ENCODE measurements at regions not wholly inside any gene's neighbourhood (a gene's known extent, or its start where the extent isn't known, plus 50 kb on each side); places are given as distances from the start of the nearest gene placed in this dataset.

GRCh38 chr7:128145191-128145590 is 95.9 kb upstream of the LEP start:
- Histone ChIP-seq H3K4me1 (ENCODE audit: control insufficient read depth, insufficient read depth, low read length) (no peaks in the 10 kb centered on the region), H3K9me3 (ENCODE audit: control insufficient read depth, low read length) (no peaks in the 10 kb centered on the region), H3K36me3 (ENCODE audit: control insufficient read depth, insufficient read depth, low read length) (no peaks in the 10 kb centered on the region), H3K27ac (ENCODE audit: insufficient read depth, low read depth, low read length, poor library complexity, severe bottlenecking) (no peak overlapping the region), H3K4me3 (ENCODE audit: insufficient read depth, low read depth, low read length) (no peak overlapping the region), H3K27me3 (ENCODE audit: control insufficient read depth, insufficient read depth, low read length, poor library complexity, severe bottlenecking) (peaks cover 3% of the 10 kb centered on the region)
- WGBS, 2 experiments, result 90 to 92% methylated on average over 2 of the region's 2 CpGs

DNA sequence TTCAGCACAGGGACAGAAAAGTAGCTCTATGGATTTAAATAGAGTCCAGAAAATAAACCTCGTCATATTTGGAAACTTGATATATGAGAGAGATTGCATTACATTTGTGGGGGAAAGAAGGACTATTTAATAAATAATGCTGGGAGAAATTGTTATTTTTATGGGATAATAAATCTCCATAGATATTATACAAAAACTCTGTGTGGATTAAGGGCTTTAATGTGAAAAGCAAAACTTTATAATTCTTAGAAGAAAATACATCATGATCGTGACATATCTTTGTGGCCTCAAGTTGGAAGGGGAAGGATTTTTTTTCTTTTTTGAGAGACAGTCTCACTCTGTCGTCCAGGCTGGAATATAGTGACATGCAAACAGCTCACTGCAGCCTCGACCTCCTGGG is 95.0 kb upstream of the LEP start:
- peaks cover 10% of the 10 kb centered on the region for H3K27me3 ChIP-seq (ENCODE audit: control insufficient read depth, insufficient read depth, low read length, poor library complexity, severe bottlenecking)
- WGBS, 2 experiments, result 77 to 83% methylated on average over 4 of the region's 4 CpGs
- no peak overlapping the region for H3K27ac ChIP-seq (ENCODE audit: insufficient read depth, low read depth, low read length, poor library complexity, severe bottlenecking)
- no peaks in the 10 kb centered on the region for H3K9me3 ChIP-seq (ENCODE audit: control insufficient read depth, low read length)
- H3K4me3 ChIP-seq (ENCODE audit: insufficient read depth, low read depth, low read length), result no peak overlapping the region
- H3K4me1 ChIP-seq (ENCODE audit: control insufficient read depth, insufficient read depth, low read length), result no peaks in the 10 kb centered on the region
- H3K36me3 ChIP-seq (ENCODE audit: control insufficient read depth, insufficient read depth, low read length), result no peaks in the 10 kb centered on the region

DNA sequence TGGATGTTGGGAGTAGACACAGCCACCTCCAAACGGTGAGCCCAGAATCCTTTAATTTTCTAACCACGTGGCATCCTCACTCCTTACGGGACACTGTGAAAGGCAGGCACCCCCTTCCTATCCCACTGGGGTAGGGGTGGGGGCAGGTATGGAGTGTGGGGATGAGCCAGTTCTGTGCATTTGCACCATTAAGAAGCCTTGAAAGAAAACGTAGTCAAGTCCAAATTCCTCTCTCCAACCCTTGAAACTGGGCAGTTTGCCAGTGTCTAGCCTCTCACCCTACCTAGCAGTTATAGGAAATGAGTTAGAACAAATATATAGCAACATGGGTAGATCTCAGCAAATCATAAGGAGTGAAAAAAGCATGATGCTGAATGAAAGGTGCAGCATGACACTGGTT is 92.4 kb upstream of the LEP start:
- peaks cover 17% of the 10 kb centered on the region for H3K27me3 ChIP-seq (ENCODE audit: control insufficient read depth, insufficient read depth, low read length, poor library complexity, severe bottlenecking)
- 85% methylated on average over 3 to 4 of the region's 4 CpGs for WGBS, 2 experiments
- H3K36me3 ChIP-seq (ENCODE audit: control insufficient read depth, insufficient read depth, low read length), result no peaks in the 10 kb centered on the region
- no peaks in the 10 kb centered on the region for H3K9me3 ChIP-seq (ENCODE audit: control insufficient read depth, low read length)
- no peak overlapping the region for H3K4me3 ChIP-seq (ENCODE audit: insufficient read depth, low read depth, low read length)
- H3K27ac ChIP-seq (ENCODE audit: insufficient read depth, low read depth, low read length, poor library complexity, severe bottlenecking), result no peak overlapping the region
- H3K4me1 ChIP-seq (ENCODE audit: control insufficient read depth, insufficient read depth, low read length), result no peaks in the 10 kb centered on the region

DNA sequence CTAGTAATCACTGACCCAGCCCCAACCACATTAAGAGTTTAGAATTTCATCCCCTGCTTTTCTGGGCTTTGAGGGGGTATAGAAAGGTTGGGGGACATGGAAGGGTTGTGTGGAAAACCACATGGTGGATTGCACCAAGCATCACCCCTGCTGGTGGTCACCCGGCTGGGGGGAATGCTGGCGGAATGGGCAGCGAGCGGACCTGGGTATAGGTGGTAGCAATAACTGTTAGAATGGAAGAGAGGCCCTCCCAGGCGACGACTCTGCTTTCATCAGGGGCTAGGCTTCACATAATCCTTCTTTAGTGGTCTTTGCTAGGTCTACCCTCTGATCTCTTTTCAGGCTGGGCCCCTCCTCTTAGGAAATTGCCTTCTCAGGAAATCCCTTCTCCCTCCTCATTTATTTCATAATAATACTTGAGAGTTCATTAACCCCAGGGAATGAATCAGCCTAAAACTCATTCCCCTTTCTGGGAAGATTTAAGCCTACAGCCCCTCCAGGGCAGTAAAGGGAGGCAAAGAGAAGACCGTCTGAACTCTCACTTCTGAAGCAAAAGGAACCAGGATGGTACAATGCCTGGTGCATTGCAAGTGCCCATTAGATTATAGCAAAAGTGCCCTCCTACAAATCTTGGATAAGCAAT is 90.7 kb upstream of the LEP start:
- Histone ChIP-seq H3K27me3 (ENCODE audit: control insufficient read depth, insufficient read depth, low read length, poor library complexity, severe bottlenecking) (peaks cover 17% of the 10 kb centered on the region), H3K36me3 (ENCODE audit: control insufficient read depth, insufficient read depth, low read length) (no peaks in the 10 kb centered on the region), H3K27ac (ENCODE audit: insufficient read depth, low read depth, low read length, poor library complexity, severe bottlenecking) (no peak overlapping the region), H3K4me1 (ENCODE audit: control insufficient read depth, insufficient read depth, low read length) (peaks cover 8% of the 10 kb centered on the region), H3K9me3 (ENCODE audit: control insufficient read depth, low read length) (no peaks in the 10 kb centered on the region), H3K4me3 (ENCODE audit: insufficient read depth, low read depth, low read length) (no peak overlapping the region)
- WGBS, 2 experiments, result 87 to 90% methylated on average over 7 of the region's 7 CpGs

DNA sequence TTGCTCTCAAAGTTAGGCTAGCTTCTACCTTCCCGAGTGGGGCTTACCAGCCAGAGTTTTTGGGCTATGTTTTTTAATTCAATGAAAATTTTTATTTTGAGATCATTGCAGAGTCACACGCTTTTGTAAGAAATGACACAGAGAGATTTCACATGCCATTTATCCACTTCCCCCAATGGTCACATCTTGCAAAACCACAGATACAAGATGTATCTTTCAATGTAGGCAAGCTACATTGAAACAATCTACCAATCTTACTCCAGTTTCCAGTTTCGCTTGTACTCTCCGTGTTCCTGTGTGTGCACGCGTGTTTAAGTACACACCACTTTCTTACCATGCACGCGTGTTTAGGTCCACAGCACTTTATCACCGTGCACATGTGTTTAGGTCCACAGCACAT is 89.4 kb upstream of the LEP start:
- H3K27ac ChIP-seq (ENCODE audit: insufficient read depth, low read depth, low read length, poor library complexity, severe bottlenecking), result no peak overlapping the region
- peaks cover 11% of the 10 kb centered on the region for H3K4me1 ChIP-seq (ENCODE audit: control insufficient read depth, insufficient read depth, low read length)
- H3K4me3 ChIP-seq (ENCODE audit: insufficient read depth, low read depth, low read length), result no peak overlapping the region
- WGBS, 2 experiments, result 96 to 97% methylated on average over 9 of the region's 9 CpGs
- H3K9me3 ChIP-seq (ENCODE audit: control insufficient read depth, low read length), result no peaks in the 10 kb centered on the region
- H3K27me3 ChIP-seq (ENCODE audit: control insufficient read depth, insufficient read depth, low read length, poor library complexity, severe bottlenecking), result peaks cover 17% of the 10 kb centered on the region
- H3K36me3 ChIP-seq (ENCODE audit: control insufficient read depth, insufficient read depth, low read length), result no peaks in the 10 kb centered on the region

- Histone ChIP-seq H3K9me3 (ENCODE audit: control insufficient read depth, low read length) (no peaks in the 10 kb centered on the region), H3K27ac (ENCODE audit: insufficient read depth, low read depth, low read length, poor library complexity, severe bottlenecking) (no peak overlapping the region), H3K4me1 (ENCODE audit: control insufficient read depth, insufficient read depth, low read length) (peaks cover 11% of the 10 kb centered on the region), H3K4me3 (ENCODE audit: insufficient read depth, low read depth, low read length) (no peak overlapping the region), H3K36me3 (ENCODE audit: control insufficient read depth, insufficient read depth, low read length) (no peaks in the 10 kb centered on the region), H3K27me3 (ENCODE audit: control insufficient read depth, insufficient read depth, low read length, poor library complexity, severe bottlenecking) (peaks cover 17% of the 10 kb centered on the region)
- 91 to 95% methylated on average over 5 to 6 of the region's 6 CpGs for WGBS, 2 experiments
These were observed 88.4 kb upstream of the LEP start for GRCh38 chr7:128152721-128153120.

GRCh38 chr7:128153436-128153835 is 87.6 kb upstream of the LEP start:
- H3K4me1 ChIP-seq (ENCODE audit: control insufficient read depth, insufficient read depth, low read length), result peaks cover 11% of the 10 kb centered on the region
- no peaks in the 10 kb centered on the region for H3K36me3 ChIP-seq (ENCODE audit: control insufficient read depth, insufficient read depth, low read length)
- H3K27ac ChIP-seq (ENCODE audit: insufficient read depth, low read depth, low read length, poor library complexity, severe bottlenecking), result no peak overlapping the region
- H3K4me3 ChIP-seq (ENCODE audit: insufficient read depth, low read depth, low read length), result no peak overlapping the region
- WGBS, 2 experiments, result 91 to 93% methylated on average over 6 of the region's 6 CpGs
- peaks cover 17% of the 10 kb centered on the region for H3K27me3 ChIP-seq (ENCODE audit: control insufficient read depth, insufficient read depth, low read length, poor library complexity, severe bottlenecking)
- no peaks in the 10 kb centered on the region for H3K9me3 ChIP-seq (ENCODE audit: control insufficient read depth, low read length)

GRCh38 chr7:128154504-128154903 is 86.6 kb upstream of the LEP start:
- H3K4me1 ChIP-seq (ENCODE audit: control insufficient read depth, insufficient read depth, low read length), result peaks cover 11% of the 10 kb centered on the region
- no peak overlapping the region for H3K4me3 ChIP-seq (ENCODE audit: insufficient read depth, low read depth, low read length)
- H3K27ac ChIP-seq (ENCODE audit: insufficient read depth, low read depth, low read length, poor library complexity, severe bottlenecking), result no peak overlapping the region
- H3K27me3 ChIP-seq (ENCODE audit: control insufficient read depth, insufficient read depth, low read length, poor library complexity, severe bottlenecking), result peaks cover 17% of the 10 kb centered on the region
- no peaks in the 10 kb centered on the region for H3K9me3 ChIP-seq (ENCODE audit: control insufficient read depth, low read length)
- no peaks in the 10 kb centered on the region for H3K36me3 ChIP-seq (ENCODE audit: control insufficient read depth, insufficient read depth, low read length)
- 36 to 43% methylated on average over 1 of the region's 1 CpG for WGBS, 2 experiments

GRCh38 chr7:128155100-128155740 is 85.9 kb upstream of the LEP start:
- H3K36me3 ChIP-seq (ENCODE audit: control insufficient read depth, insufficient read depth, low read length), result no peaks in the 10 kb centered on the region
- no peak overlapping the region for H3K27ac ChIP-seq (ENCODE audit: insufficient read depth, low read depth, low read length, poor library complexity, severe bottlenecking)
- no peak overlapping the region for H3K4me3 ChIP-seq (ENCODE audit: insufficient read depth, low read depth, low read length)
- 57 to 60% methylated on average over 12 of the region's 12 CpGs for WGBS, 2 experiments
- peaks cover 11% of the 10 kb centered on the region for H3K4me1 ChIP-seq (ENCODE audit: control insufficient read depth, insufficient read depth, low read length)
- peaks cover 18% of the 10 kb centered on the region for H3K27me3 ChIP-seq (ENCODE audit: control insufficient read depth, insufficient read depth, low read length, poor library complexity, severe bottlenecking)
- H3K9me3 ChIP-seq (ENCODE audit: control insufficient read depth, low read length), result no peaks in the 10 kb centered on the region

DNA sequence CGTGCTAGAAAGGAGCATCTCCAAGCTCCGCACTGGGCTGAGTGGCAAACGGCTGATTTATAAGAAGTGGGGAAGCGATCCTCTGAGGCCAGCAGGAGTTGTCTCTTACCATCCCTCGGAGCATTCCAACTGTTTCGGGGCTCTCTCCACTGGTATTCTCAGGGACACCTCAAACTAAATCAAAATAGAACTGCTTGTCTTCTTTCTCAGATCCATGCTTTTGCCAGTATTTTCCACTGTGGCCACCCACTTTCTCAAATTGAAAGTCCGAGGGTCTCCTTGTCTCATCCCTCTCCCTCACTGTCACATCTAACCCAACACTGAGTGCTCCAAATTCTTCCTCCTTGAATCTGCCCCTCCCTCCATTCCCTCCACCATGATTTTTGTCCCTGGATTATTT is 83.2 kb upstream of the LEP start:
- Histone ChIP-seq H3K27ac (ENCODE audit: insufficient read depth, low read depth, low read length, poor library complexity, severe bottlenecking) (no peak overlapping the region), H3K4me1 (ENCODE audit: control insufficient read depth, insufficient read depth, low read length) (peaks cover 11% of the 10 kb centered on the region), H3K27me3 (ENCODE audit: control insufficient read depth, insufficient read depth, low read length, poor library complexity, severe bottlenecking) (peaks cover 13% of the 10 kb centered on the region), H3K9me3 (ENCODE audit: control insufficient read depth, low read length) (no peaks in the 10 kb centered on the region), H3K36me3 (ENCODE audit: control insufficient read depth, insufficient read depth, low read length) (no peaks in the 10 kb centered on the region), H3K4me3 (ENCODE audit: insufficient read depth, low read depth, low read length) (no peak overlapping the region)
- 88 to 90% methylated on average over 7 of the region's 7 CpGs for WGBS, 2 experiments
